IPS-20b (cell line): ENCODE measurements at regions not wholly inside any gene's neighbourhood (a gene's known extent, or its start where the extent isn't known, plus 50 kb on each side); places are given as distances from the start of the nearest gene placed in this dataset.

Experiments used
- H3K27ac ChIP-seq: one replicate; pipeline ENCODE4 v1.5.1; 2013; ENCODE audit warnings: low read length
- H3K27me3 ChIP-seq: 2 replicates; pipeline ENCODE4 v1.6.1; 2013; ENCODE audit warnings: mild to moderate bottlenecking, low read length, inconsistent platforms; ENCODE audit not compliant: insufficient read depth
- H3K36me3 ChIP-seq: 2 replicates; pipeline ENCODE4 v1.6.1; 2013; ENCODE audit warnings: low read depth, mild to moderate bottlenecking, inconsistent platforms, low read length, moderate library complexity; ENCODE audit not compliant: insufficient read depth
- H3K4me1 ChIP-seq: 2 replicates; pipeline ENCODE4 v1.6.1; 2013; ENCODE audit warnings: mild to moderate bottlenecking, control low read depth, inconsistent platforms, low read length, moderate library complexity; ENCODE audit not compliant: insufficient read depth
- H3K4me3 ChIP-seq: 2 replicates; pipeline ENCODE4 v1.5.1; 2013; ENCODE audit warnings: mild to moderate bottlenecking, low read length, inconsistent platforms
- H3K9ac ChIP-seq: 2 replicates; pipeline ENCODE4 v1.6.1; 2013; ENCODE audit warnings: low read depth, mild to moderate bottlenecking, inconsistent platforms, low read length, moderate library complexity
- H3K9me3 ChIP-seq: 2 replicates; pipeline ENCODE4 v1.6.1; 2013; ENCODE audit warnings: mild to moderate bottlenecking, low read depth, low read length, inconsistent platforms; ENCODE audit not compliant: insufficient read depth

DNA sequence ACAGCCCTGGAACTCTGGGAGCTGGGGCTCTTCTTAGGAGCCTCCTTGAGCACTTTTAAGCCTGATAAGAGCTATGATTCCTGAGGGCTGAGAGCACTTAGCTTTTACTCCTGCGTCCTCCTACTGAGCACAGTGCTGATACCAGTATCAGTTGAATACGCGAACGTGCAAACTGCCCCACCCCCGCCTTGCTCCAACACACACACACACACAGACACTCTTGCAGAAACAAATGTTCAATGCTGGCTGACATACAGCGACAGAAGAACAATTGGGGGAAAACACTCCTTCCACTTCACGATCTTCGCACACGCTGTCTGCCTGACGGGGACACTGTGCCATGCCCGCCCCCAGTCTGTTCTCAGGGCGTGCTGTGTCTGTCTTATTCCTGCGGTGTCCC is 57.2 kb upstream of the DLK1 start:
- Histone ChIP-seq H3K4me3 (no peak overlapping the region), H3K9me3 (no peaks in the 10 kb centered on the region), H3K9ac (no peak overlapping the region), H3K27me3 (peaks cover 26% of the 10 kb centered on the region), H3K4me1 (peaks cover 6% of the 10 kb centered on the region; the same call in 1 of the 2 replicates), H3K27ac (no peak overlapping the region), H3K36me3 (no peaks in the 10 kb centered on the region)

DNA sequence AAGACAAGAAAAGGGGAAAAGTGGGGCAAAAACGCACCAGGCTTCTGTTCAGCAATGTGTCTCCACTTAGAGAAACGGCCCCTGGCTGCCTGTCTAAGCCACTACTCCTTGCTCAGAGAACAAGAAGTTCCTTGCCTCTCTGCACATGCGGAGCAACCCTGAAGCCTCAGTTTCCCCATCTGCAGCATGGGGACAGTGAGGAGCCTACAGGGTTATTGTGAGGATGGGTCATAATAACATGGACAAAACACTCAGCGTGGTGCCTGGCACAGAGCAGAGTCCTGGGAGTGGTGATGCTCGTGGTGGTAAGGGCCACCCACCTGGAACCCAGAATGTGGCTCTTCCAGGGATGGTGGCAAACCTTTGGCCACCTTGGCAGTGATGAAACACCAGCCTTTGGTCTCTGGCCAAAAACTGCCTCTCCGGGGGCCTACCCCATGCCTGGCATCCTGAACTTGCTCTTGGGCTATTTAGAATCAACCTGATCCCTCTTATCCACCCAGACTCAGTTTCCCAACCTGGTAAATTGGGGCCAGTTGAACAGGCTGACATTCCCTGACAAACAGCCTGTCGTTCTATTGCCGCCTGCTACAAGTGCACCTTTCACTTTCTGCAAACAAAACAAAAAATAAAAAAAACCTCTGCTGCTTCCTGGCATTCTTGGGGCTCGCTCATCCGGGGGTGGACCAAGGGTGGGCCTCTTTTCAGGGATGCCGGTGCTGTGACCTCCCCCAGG is 56.5 kb upstream of the DLK1 start:
- Histone ChIP-seq H3K9me3 (no peaks in the 10 kb centered on the region), H3K9ac (no peak overlapping the region), H3K27ac (no peak overlapping the region), H3K4me1 (peaks cover 3% of the 10 kb centered on the region; the same call in 1 of the 2 replicates), H3K4me3 (no peak overlapping the region), H3K27me3 (peaks cover 26% of the 10 kb centered on the region), H3K36me3 (no peaks in the 10 kb centered on the region)

DNA sequence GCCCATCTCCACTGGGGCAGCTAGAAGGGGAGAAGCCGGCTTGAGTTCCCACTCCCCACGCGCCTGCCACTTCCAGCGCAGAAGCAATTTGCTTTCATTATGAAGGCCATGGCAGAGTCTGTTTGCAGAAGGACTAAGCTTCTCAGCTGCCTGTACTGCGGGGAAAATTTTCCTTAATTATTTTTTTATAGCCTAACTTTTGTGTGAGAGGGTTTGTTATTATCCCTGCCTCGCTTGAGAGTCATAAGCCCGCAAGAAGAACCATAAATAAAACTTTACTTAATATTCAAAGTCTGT is 56.0 kb upstream of the DLK1 start:
- Histone ChIP-seq H3K9me3 (no peaks in the 10 kb centered on the region), H3K4me1 (peaks cover 3% of the 10 kb centered on the region; the same call in 1 of the 2 replicates), H3K4me3 (no peak overlapping the region), H3K36me3 (no peaks in the 10 kb centered on the region), H3K9ac (no peak overlapping the region), H3K27me3 (peaks cover 26% of the 10 kb centered on the region), H3K27ac (no peak overlapping the region)

DNA sequence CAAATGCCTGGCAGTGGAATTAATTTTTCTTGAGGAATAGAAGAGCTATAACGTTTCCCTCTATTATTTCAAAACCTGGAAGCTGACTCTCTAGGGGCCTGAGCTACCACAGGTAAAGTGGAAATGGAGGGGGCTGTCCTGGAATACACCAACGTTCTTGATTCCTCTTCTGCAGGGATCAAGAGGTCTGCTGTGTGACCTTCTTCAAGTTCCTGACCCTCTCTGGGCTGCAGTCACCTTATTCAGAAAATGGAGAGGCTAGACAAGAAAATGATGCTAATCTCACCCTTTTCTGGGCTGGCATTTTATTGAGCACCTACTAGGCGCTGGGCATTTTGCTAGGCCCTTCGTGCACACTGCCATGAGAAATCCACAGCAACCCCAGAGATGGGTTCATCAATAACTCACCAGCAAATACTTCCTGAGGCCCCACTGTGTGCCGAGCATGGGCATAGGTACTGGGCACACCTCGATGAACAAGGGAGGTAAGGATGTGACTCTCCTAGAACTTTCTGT is 55.2 kb upstream of the DLK1 start:
- H3K27me3 ChIP-seq = peaks cover 26% of the 10 kb centered on the region
- H3K36me3 ChIP-seq = no peaks in the 10 kb centered on the region
- no peaks in the 10 kb centered on the region for H3K9me3 ChIP-seq

DNA sequence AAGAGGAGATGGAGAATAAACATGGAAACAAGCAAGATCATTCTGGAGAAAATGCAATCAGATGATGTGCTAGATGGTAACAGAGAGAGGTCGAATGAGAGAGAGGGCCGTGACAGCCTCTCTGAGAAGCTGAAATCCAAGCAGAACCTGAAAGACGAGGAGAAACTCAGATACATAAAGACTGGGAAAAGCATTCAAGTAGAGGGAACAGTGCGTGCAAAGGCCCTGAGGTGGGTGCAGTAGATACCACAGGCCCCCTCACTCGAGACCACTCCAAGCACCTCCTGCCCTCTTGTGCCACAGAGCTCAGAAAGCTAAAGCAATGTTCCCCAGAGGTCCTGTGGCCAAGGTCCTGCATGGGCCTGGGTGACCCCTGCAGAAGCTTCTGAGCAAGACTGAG is 54.8 kb upstream of the DLK1 start:
- Histone ChIP-seq H3K4me1 (peaks cover 3% of the 10 kb centered on the region; the same call in 1 of the 2 replicates), H3K4me3 (no peak overlapping the region), H3K9me3 (no peaks in the 10 kb centered on the region), H3K27me3 (peaks cover 26% of the 10 kb centered on the region), H3K9ac (no peak overlapping the region), H3K36me3 (no peaks in the 10 kb centered on the region), H3K27ac (no peak overlapping the region)

More for the DNA sequence above, 55.2 kb upstream of the DLK1 start:
- Histone ChIP-seq H3K4me3 (no peak overlapping the region), H3K9ac (no peak overlapping the region), H3K4me1 (peaks cover 3% of the 10 kb centered on the region; the same call in 1 of the 2 replicates), H3K27ac (no peak overlapping the region)

DNA sequence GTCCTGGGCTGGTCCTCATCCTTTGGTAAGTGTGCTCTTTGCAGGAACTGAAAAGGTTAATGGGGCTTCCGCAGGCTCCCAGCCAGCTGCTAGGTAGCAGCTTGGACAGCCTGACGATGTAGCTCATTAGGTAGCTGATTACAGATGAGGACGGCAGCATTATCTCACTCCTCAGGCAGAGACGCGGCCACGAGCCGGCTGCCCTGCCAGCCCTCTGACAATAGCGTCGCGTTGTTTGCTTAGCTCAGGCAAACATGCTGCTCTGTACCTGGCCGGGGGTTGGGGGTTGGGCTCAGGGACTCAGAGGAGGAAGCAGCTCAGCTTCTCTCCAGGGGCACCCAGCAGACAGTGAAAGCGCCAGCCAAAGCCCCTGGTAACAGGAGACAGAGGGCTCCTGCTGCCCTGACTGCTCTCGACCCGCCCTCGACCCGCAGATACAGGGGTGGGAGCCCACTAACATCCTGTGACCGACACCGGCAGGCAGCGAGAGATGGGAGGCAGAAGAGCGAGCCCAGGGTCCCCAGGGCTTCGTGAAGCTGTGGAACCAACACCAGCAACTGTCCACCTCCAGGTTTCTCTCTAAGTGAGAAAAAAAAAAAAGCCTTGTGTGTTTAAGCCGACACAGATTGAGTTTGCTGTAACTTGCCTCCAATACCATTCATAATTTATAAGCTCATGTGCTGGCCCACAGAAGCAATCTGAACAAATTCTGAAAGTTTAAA is 53.4 kb upstream of the DLK1 start:
- peaks cover 3% of the 10 kb centered on the region; the same call in 1 of the 2 replicates for H3K4me1 ChIP-seq
- peak overlapping the region; percentile 15; the same call in 1 of the 2 replicates for H3K4me3 ChIP-seq
- no peaks in the 10 kb centered on the region for H3K36me3 ChIP-seq
- H3K9ac ChIP-seq = peak overlapping the region; percentile 14; the same call in 1 of the 2 replicates
- no peaks in the 10 kb centered on the region for H3K9me3 ChIP-seq
- no peak overlapping the region for H3K27ac ChIP-seq
- H3K27me3 ChIP-seq = peaks cover 26% of the 10 kb centered on the region

DNA sequence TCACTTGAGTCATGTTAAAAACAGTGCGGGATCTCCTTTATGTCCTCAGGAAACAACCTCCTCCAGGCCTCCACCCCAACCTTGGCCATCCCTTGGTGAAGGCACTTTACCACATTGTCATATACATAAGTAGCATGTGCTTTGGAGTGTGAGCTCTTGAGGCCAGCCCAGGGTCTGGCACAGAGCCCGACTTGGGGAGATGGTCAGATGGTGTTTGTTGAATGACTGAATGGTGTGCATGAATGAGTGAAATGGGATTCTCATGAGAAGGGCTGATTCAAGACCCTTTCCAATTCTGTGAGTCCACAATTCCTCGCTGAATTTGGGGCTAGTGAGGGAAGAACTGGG is 52.9 kb upstream of the DLK1 start:
- peaks cover 26% of the 10 kb centered on the region for H3K27me3 ChIP-seq

DNA sequence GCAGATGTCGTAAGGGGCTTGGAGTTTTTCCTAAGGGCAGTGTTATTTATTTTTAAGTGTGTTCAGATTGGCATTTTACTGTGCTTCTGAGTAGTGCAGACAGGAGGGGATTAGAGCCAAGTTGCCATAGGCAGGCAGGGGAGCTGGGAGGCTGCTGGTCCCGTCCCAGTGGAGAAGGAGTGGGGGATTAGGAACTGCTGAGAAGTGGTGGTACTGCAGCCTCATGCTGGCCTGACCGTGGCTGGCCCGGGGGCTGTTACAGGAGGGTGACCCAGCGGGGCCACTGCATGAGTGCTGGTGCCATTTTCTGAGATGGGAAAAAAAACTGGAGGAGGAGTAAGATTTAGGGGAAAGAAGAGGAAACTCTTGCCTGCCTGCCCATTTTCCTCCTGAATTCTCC is 52.3 kb upstream of the DLK1 start:
- no peak overlapping the region for H3K4me3 ChIP-seq
- peaks cover 3% of the 10 kb centered on the region; the same call in 1 of the 2 replicates for H3K4me1 ChIP-seq
- no peak overlapping the region for H3K9ac ChIP-seq

More for the DNA sequence above, 52.9 kb upstream of the DLK1 start:
- no peaks in the 10 kb centered on the region for H3K36me3 ChIP-seq
- H3K27ac ChIP-seq = no peak overlapping the region
- H3K4me3 ChIP-seq = peak overlapping the region; percentile 15; the same call in 1 of the 2 replicates
- H3K9me3 ChIP-seq = no peaks in the 10 kb centered on the region
- peak overlapping the region; percentile 14; the same call in 1 of the 2 replicates for H3K9ac ChIP-seq
- H3K4me1 ChIP-seq = peaks cover 3% of the 10 kb centered on the region; the same call in 1 of the 2 replicates

DNA sequence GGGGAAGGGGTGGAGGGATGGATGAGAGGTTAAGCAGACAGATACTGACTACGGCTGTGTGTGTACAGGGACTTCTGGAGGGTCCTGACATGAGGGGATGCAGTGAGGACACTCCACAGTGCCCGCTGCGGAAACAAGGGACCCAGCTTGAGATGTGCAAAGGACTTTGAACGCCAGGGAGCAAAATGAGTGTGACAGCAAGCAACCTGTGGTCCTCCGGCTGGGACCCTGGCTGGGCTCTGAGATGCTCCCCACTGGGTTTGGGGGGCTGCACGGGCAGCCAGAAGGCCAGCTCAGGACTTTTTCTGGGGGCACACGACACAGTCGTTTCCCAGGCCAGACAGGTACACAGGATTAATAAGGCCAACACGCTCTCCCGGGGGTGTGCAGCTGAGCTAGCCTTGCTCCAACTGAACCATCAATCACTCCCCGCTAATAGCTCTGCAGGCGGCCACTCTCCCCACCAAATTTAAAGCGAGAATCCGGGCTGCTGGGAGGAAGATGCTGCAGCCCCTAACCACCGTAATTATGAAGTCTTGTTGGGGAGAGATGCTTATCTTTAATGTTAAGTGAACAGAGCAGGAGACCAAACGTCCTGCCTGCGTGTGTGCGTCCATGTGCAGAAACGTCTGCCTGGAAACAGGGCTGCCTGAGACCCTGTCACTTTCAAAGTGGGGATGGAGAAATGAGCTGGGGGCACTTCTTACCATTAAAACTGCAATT is 51.6 kb upstream of the DLK1 start:
- Histone ChIP-seq H3K27me3 (peaks cover 26% of the 10 kb centered on the region), H3K9me3 (no peaks in the 10 kb centered on the region), H3K9ac (no peak overlapping the region), H3K36me3 (no peaks in the 10 kb centered on the region), H3K27ac (no peak overlapping the region), H3K4me3 (no peak overlapping the region), H3K4me1 (peaks cover 3% of the 10 kb centered on the region; the same call in 1 of the 2 replicates)

More for the DNA sequence above, 52.3 kb upstream of the DLK1 start:
- Histone ChIP-seq H3K36me3 (no peaks in the 10 kb centered on the region), H3K27ac (no peak overlapping the region), H3K27me3 (peaks cover 26% of the 10 kb centered on the region), H3K9me3 (no peaks in the 10 kb centered on the region)

DNA sequence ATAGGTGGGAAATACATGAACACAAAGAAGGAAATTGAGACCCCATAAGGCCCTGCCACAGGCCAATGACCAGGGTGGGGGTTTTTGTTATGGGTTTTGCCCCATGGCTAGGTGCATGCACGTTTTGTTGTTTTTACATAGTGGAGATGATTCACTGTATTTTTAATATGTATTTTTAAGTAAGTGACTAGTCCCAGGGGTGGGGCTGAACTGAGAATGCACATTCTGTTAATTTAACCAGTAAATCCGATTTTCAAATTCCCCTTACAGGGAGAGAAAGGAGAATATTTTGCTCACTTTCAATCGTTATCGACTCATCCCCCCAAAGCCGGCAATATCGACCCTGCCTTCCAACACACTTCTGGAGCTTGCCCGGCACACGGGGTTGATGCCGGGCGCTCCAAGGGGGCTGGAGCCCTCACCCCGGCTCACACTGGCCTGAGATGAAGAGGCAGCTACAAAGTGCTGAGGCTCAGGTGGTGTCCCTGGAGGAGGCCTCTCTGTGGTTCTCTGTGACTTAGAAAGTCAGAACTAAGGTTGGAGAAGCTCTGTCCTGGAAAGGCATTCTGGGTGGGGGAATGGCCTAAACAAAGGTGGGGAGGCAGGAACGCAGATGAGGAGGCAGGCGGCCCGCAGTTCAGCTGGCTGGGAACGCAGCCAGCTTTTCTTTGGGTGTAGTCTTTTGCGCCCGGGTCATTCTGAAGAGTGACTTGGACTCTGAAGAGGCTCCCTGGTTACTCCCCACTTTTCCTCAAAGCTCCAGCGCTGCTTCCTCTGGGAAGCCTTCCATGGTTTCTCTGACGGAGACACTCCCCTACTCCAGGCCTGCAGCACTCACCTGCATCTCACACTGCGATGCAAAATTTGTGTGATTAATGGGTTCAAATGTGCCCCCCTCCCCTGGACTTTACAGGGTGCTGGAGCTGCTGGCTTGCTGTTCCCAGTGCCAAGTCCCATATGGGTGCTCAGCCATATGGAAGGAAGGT is 50.7 kb upstream of the DLK1 start:
- Histone ChIP-seq H3K9me3 (no peaks in the 10 kb centered on the region), H3K4me3 (no peak overlapping the region), H3K4me1 (peaks cover 3% of the 10 kb centered on the region; the same call in 1 of the 2 replicates), H3K27me3 (peaks cover 26% of the 10 kb centered on the region), H3K9ac (no peak overlapping the region), H3K36me3 (no peaks in the 10 kb centered on the region), H3K27ac (no peak overlapping the region)
